GM04504 (cell line): ENCODE measurements at regions not wholly inside any gene's neighbourhood (a gene's known extent, or its start where the extent isn't known, plus 50 kb on each side); places are given as distances from the start of the nearest gene placed in this dataset.
"Not testable (repeated sequence)": the region's sequence is repeated elsewhere in the genome, so short reads cannot be mapped to it uniquely, and the experiment has no call there.

Source experiments
- DNase-seq: peaks from one replicate; pipeline ENCODE4 v3.0.0-alpha.2; 2012; ENCODE audit warnings: low read depth

GRCh38 chr9:129316281-129317030, 138.4 kb upstream of the IER5L start:
- DNase-seq: no peak

- no peak for DNase-seq
Measured at GRCh38 chr9:129313331-129313955, 135.4 kb upstream of the IER5L start.

- no peak for DNase-seq
Measured at GRCh38 chr9:129312251-129313122, 134.4 kb upstream of the IER5L start.

GRCh38 chr9:129311643-129312042, 133.6 kb upstream of the IER5L start:
- no peak for DNase-seq

- no peak for DNase-seq
Measured at GRCh38 chr9:129310666-129311350, 132.7 kb upstream of the IER5L start.

- no peak for DNase-seq
Measured at GRCh38 chr9:129309906-129310305, 131.8 kb upstream of the IER5L start.

- no peak for DNase-seq
Measured at GRCh38 chr9:129309041-129309430, 131.0 kb upstream of the IER5L start.

- no peak for DNase-seq
Measured at GRCh38 chr9:129307227-129307970, 129.3 kb upstream of the IER5L start.

GRCh38 chr9:129306318-129306973, 128.4 kb upstream of the IER5L start:
- DNase-seq: no peak

- no peak for DNase-seq
Measured at GRCh38 chr9:129305246-129305645, 127.2 kb upstream of the IER5L start.

- no peak for DNase-seq
Measured at GRCh38 chr9:129301941-129302340, 123.9 kb upstream of the IER5L start.

- DNase-seq: not testable (repeated sequence)
Measured at GRCh38 chr9:129296195-129296594, 118.1 kb upstream of the IER5L start.

- DNase-seq: no peak
Measured at GRCh38 chr9:129291041-129291501, 113.0 kb upstream of the IER5L start.

- DNase-seq: no peak
Measured at GRCh38 chr9:129290606-129291005, 112.5 kb upstream of the IER5L start.

GRCh38 chr9:129289883-129290282, 111.8 kb upstream of the IER5L start:
- no peak for DNase-seq

GRCh38 chr9:129289131-129289731, 111.2 kb upstream of the IER5L start:
- DNase-seq: no peak

GRCh38 chr9:129287619-129288305, 109.7 kb upstream of the IER5L start:
- DNase-seq: no peak

- no peak for DNase-seq
Measured at GRCh38 chr9:129285979-129286772, 108.1 kb upstream of the IER5L start.

- DNase-seq: no peak
Measured at GRCh38 chr9:129285382-129285781, 107.3 kb upstream of the IER5L start.
